G401.6 (cell line): ENCODE measurements at regions not wholly inside any gene's neighbourhood (a gene's known extent, or its start where the extent isn't known, plus 50 kb on each side); places are given as distances from the start of the nearest gene placed in this dataset.
"Not testable (repeated sequence)": the region's sequence is repeated elsewhere in the genome, so short reads cannot be mapped to it uniquely, and the experiment has no call there.

ENCODE experiments used
- FAIRE-seq: peaks from 2 replicates; lab custom pipeline; 2012; peaks lifted over from hg19 to GRCh38; lab: Jason Lieb, UNC

- FAIRE-seq = no peak
Measured at GRCh38 chr5:154620411-154620810, 134.8 kb upstream of the LARP1 start.

GRCh38 chr5:154618696-154619095 lies 136.5 kb upstream of the LARP1 start:
- FAIRE-seq = no peak

- no peak for FAIRE-seq
Measured at GRCh38 chr5:154614595-154614994, 136.6 kb upstream of the HAND1 start.

GRCh38 chr5:154614125-154614524 lies 136.1 kb upstream of the HAND1 start:
- FAIRE-seq = no peak

GRCh38 chr5:154612666-154613065 lies 134.6 kb upstream of the HAND1 start:
- no peak for FAIRE-seq

- no peak for FAIRE-seq
Measured at GRCh38 chr5:154611341-154611767, 133.3 kb upstream of the HAND1 start.

GRCh38 chr5:154610321-154611154 lies 132.5 kb upstream of the HAND1 start:
- no peak for FAIRE-seq

GRCh38 chr5:154609251-154609650 lies 131.2 kb upstream of the HAND1 start:
- no peak for FAIRE-seq

- no peak for FAIRE-seq
Measured at GRCh38 chr5:154608531-154609011, 130.5 kb upstream of the HAND1 start.

GRCh38 chr5:154607746-154608145 lies 129.7 kb upstream of the HAND1 start:
- no peak for FAIRE-seq

GRCh38 chr5:154606246-154606645 lies 128.2 kb upstream of the HAND1 start:
- FAIRE-seq = no peak

- no peak for FAIRE-seq
Measured at GRCh38 chr5:154603953-154604679, 126.1 kb upstream of the HAND1 start.

- FAIRE-seq = no peak
Measured at GRCh38 chr5:154603485-154603884, 125.5 kb upstream of the HAND1 start.

GRCh38 chr5:154603011-154603410 lies 125.0 kb upstream of the HAND1 start:
- FAIRE-seq = no peak

GRCh38 chr5:154601014-154601413 lies 123.0 kb upstream of the HAND1 start:
- FAIRE-seq = no peak

GRCh38 chr5:154598021-154598420 lies 120.0 kb upstream of the HAND1 start:
- FAIRE-seq = no peak

- not testable (repeated sequence) for FAIRE-seq
Measured at GRCh38 chr5:154596844-154597243, 118.8 kb upstream of the HAND1 start.

GRCh38 chr5:154595662-154596061 lies 117.6 kb upstream of the HAND1 start:
- no peak for FAIRE-seq

GRCh38 chr5:154593796-154594195 lies 115.8 kb upstream of the HAND1 start:
- FAIRE-seq = no peak

- no peak for FAIRE-seq
Measured at GRCh38 chr5:154593071-154593470, 115.0 kb upstream of the HAND1 start.

- FAIRE-seq = no peak
Measured at GRCh38 chr5:154590093-154590724, 112.2 kb upstream of the HAND1 start.

- no peak for FAIRE-seq
Measured at GRCh38 chr5:154589511-154589910, 111.5 kb upstream of the HAND1 start.

- FAIRE-seq = not testable (repeated sequence)
Measured at GRCh38 chr5:154588833-154589425, 110.9 kb upstream of the HAND1 start.
